Loucy (cell line): ENCODE measurements at regions not wholly inside any gene's neighbourhood (a gene's known extent, or its start where the extent isn't known, plus 50 kb on each side); places are given as distances from the start of the nearest gene placed in this dataset.

ENCODE experiments used
- CTCF ChIP-seq: fragments of 200-600 bp; sonication (generic); conservative IDR thresholded peaks from 2 replicates; pipeline ENCODE4 v1.5.1; 2014; ENCODE audit warnings: mild to moderate bottlenecking, antibody characterized with exemption, low read length
- EZH2phosphoT487 ChIP-seq: fragments of 200-600 bp; IDR thresholded peaks from 2 replicates; pipeline ENCODE4 v1.6.1; 2018; ENCODE audit warnings: antibody characterized with exemption, mild to moderate bottlenecking, moderate library complexity, borderline replicate concordance

- TF ChIP-seq CTCF, result peak; percentile 52
- no peak for TF ChIP-seq EZH2phosphoT487
Measured at GRCh38 chr2:18455236-18455862, 105.1 kb downstream of the RDH14 start.
